Endodermal cell (in vitro differentiated cells): ENCODE measurements at regions not wholly inside any gene's neighbourhood (a gene's known extent, or its start where the extent isn't known, plus 50 kb on each side); places are given as distances from the start of the nearest gene placed in this dataset.
"Not testable (repeated sequence)": the region's sequence is repeated elsewhere in the genome, so short reads cannot be mapped to it uniquely, and the experiment has no call there.

Source experiments
- DNase-seq: peaks from one replicate; pipeline ENCODE4 v3.0.0-alpha.2; 2017
- H3K27ac ChIP-seq: 2 replicates; pipeline ENCODE4 v1.5.1; 2013; ENCODE audit warnings: mild to moderate bottlenecking, low read depth, low read length, moderate library complexity
- H3K27me3 ChIP-seq: 2 replicates; pipeline ENCODE4 v1.6.1; 2013; ENCODE audit warnings: mild to moderate bottlenecking, low read length, moderate library complexity; ENCODE audit not compliant: insufficient read depth, control insufficient read depth, poor library complexity, severe bottlenecking
- H3K36me3 ChIP-seq: 2 replicates; pipeline ENCODE4 v1.7.0; 2013; ENCODE audit warnings: mild to moderate bottlenecking, low read length, moderate library complexity; ENCODE audit not compliant: control insufficient read depth, insufficient read depth
- H3K4me1 ChIP-seq: one replicate; pipeline ENCODE4 v1.7.0; 2013; ENCODE audit warnings: low read length; ENCODE audit not compliant: control insufficient read depth, insufficient read depth
- H3K4me3 ChIP-seq: 2 replicates; pipeline ENCODE4 v1.5.1; 2013; ENCODE audit warnings: mild to moderate bottlenecking, low read length, moderate library complexity
- H3K9ac ChIP-seq: 2 replicates; pipeline ENCODE4 v1.6.1; 2013; ENCODE audit warnings: mild to moderate bottlenecking, low read length, moderate library complexity; ENCODE audit not compliant: poor library complexity, severe bottlenecking; ENCODE audit errors: extremely low read depth
- H3K9me3 ChIP-seq: 2 replicates; pipeline ENCODE4 v1.6.1; 2013; ENCODE audit warnings: mild to moderate bottlenecking, low read length, moderate library complexity; ENCODE audit not compliant: control insufficient read depth
- H3K27ac Mint-ChIP-seq: 2 replicates; pipeline ENCODE4 v1.8.0; 2020; ENCODE audit warnings: mixed read lengths
- H3K27me3 Mint-ChIP-seq: 2 replicates; pipeline ENCODE4 v1.8.0; 2021; ENCODE audit warnings: mild to moderate bottlenecking, mixed read lengths; ENCODE audit not compliant: insufficient read depth
- H3K36me3 Mint-ChIP-seq: 2 replicates; pipeline ENCODE4 v1.8.0; 2020; ENCODE audit warnings: low read depth, mixed read lengths
- H3K4me1 Mint-ChIP-seq: 2 replicates; pipeline ENCODE4 v1.8.0; 2020; ENCODE audit warnings: mixed read lengths
- H3K4me3 Mint-ChIP-seq: 2 replicates; pipeline ENCODE4 v1.8.0; 2020; ENCODE audit warnings: mild to moderate bottlenecking, moderate library complexity, mixed read lengths
- H3K9me3 Mint-ChIP-seq: 2 replicates; pipeline ENCODE4 v1.8.0; 2020; ENCODE audit warnings: mild to moderate bottlenecking, mixed read lengths
- CTCF ChIP-seq: fragments of 200-600 bp; sonication (generic); conservative IDR thresholded peaks from 2 replicates; pipeline ENCODE4 v1.5.0; 2021; ENCODE audit warnings: antibody characterized with exemption, mild to moderate bottlenecking
- WGBS, 2 experiments: methylation state at CpG; one replicate each; pipeline versions ENCODE4 v1.1.5 to v1.1.7; 2013; ENCODE audit warnings: missing lambda C conversion rate in 2 of 2, mixed read lengths in 1 of 2; ENCODE audit not compliant: insufficient coverage in 1 of 2, insufficient read length in 1 of 2; 5-methylcytosine and 5-hydroxymethylcytosine counted together

GRCh38 chr4:153099391-153100140 lies 104.7 kb upstream of the TRIM2 start:
- Histone ChIP-seq H3K27me3 (no peaks in the 10 kb centered on the region), H3K27ac (no peak overlapping the region), H3K4me1 (no peaks in the 10 kb centered on the region), H3K9ac (no peak overlapping the region), H3K36me3 (no peaks in the 10 kb centered on the region), H3K9me3 (peaks cover 3% of the 10 kb centered on the region), H3K4me3 (no peak overlapping the region)
- 99 to 100% methylated on average over 2 to 3 of the region's 3 CpGs for WGBS, 2 experiments
- peaks cover 7% of the 10 kb centered on the region for H3K27me3 Mint-ChIP-seq
- no peak overlapping the region for H3K27ac Mint-ChIP-seq
- H3K9me3 Mint-ChIP-seq: peaks cover 3% of the 10 kb centered on the region
- H3K36me3 Mint-ChIP-seq: no peaks in the 10 kb centered on the region
- TF ChIP-seq CTCF: no peak
- DNase-seq: no peak
- H3K4me3 Mint-ChIP-seq: no peak overlapping the region
- H3K4me1 Mint-ChIP-seq: no peaks in the 10 kb centered on the region

- H3K4me1 ChIP-seq, H3K4me3 ChIP-seq, H3K27ac ChIP-seq, H3K36me3 ChIP-seq, H3K27ac Mint-ChIP-seq, H3K4me3 Mint-ChIP-seq, H3K36me3 Mint-ChIP-seq, H3K27me3 ChIP-seq, H3K27me3 Mint-ChIP-seq, H3K9me3 ChIP-seq, H3K4me1 Mint-ChIP-seq, DNase-seq, H3K9ac ChIP-seq: not testable (repeated sequence)
- peaks cover 22% of the 10 kb centered on the region for H3K9me3 Mint-ChIP-seq
- 91% methylated on average over 2 of the region's 2 CpGs; no CpG with 5 or more reads in 1 of the 2 experiments for WGBS, 2 experiments
Observed at GRCh38 chr4:153106736-153107135, 97.5 kb upstream of the TRIM2 start.

GRCh38 chr4:153107246-153107645 lies 97.0 kb upstream of the TRIM2 start:
- Histone ChIP-seq H3K4me3 (no peak overlapping the region), H3K36me3 (no peaks in the 10 kb centered on the region), H3K9me3 (peaks cover 8% of the 10 kb centered on the region), H3K27ac (no peak overlapping the region), H3K4me1 (no peaks in the 10 kb centered on the region), H3K9ac (no peak overlapping the region), H3K27me3 (no peaks in the 10 kb centered on the region)
- Mint-ChIP-seq H3K27ac (no peak overlapping the region), H3K9me3 (peaks cover 22% of the 10 kb centered on the region), H3K4me1 (no peaks in the 10 kb centered on the region), H3K36me3 (no peaks in the 10 kb centered on the region), H3K4me3 (no peak overlapping the region), H3K27me3 (peaks cover 4% of the 10 kb centered on the region)
- WGBS, 2 experiments: 86% methylated on average over 8 of the region's 8 CpGs; no CpG with 5 or more reads in 1 of the 2 experiments
- no peak for DNase-seq
- no peak for TF ChIP-seq CTCF
